Ascending aorta (tissue), 2 donors: ENCODE measurements at regions not wholly inside any gene's neighbourhood (a gene's known extent, or its start where the extent isn't known, plus 50 kb on each side); places are given as distances from the start of the nearest gene placed in this dataset.

Experiments
- DNase-seq, 2 donors: peaks; one replicate each; pipeline ENCODE4 v3.0.0-alpha.2; 2019; ENCODE audit warnings: low spot score in 2 of 2
- H3K27ac ChIP-seq, 2 donors: fragments of 200-600 bp; sonication (generic); one replicate each; pipeline ENCODE4 v1.5.1; 2016 to 2017; ENCODE audit warnings: mild to moderate bottlenecking in 1 of 2
- H3K27me3 ChIP-seq: fragments of 200-600 bp; sonication (generic); one replicate; pipeline ENCODE4 v1.5.1; 2017
- H3K36me3 ChIP-seq, 2 donors: fragments of 200-600 bp; sonication (generic); one replicate each; pipeline ENCODE4 v1.5.1; 2016
- H3K4me1 ChIP-seq, 2 donors: fragments of 200-600 bp; sonication (generic); one replicate each; pipeline ENCODE4 v1.5.1; 2016 to 2017; ENCODE audit warnings: mild to moderate bottlenecking in 1 of 2
- H3K4me3 ChIP-seq, 2 donors: fragments of 200-600 bp; sonication (generic); one replicate each; pipeline ENCODE4 v1.5.1; 2016 to 2017; ENCODE audit warnings: mild to moderate bottlenecking in 1 of 2
- H3K9me3 ChIP-seq, 2 donors: fragments of 200-600 bp; sonication (generic); one replicate each; pipeline ENCODE4 v1.5.1; 2016
- intact Hi-C: fragments of 100-400 bp; cut with DNase I; formaldehyde crosslinking; loops from one replicate; pipeline ENCODE4 v1.15.1; 2023
- TF ChIP-seq, protein P1 (sequence below), 3 experiments: fragments of 200-600 bp in 2 of 3; fragments of 450-650 bp in 1 of 3; sonication (generic) in 2 of 3; IDR thresholded peaks; one replicate each; pipeline ENCODE4 v1.5.1; 2016 to 2019; ENCODE audit warnings: antibody characterized with exemption in 3 of 3, mild to moderate bottlenecking in 1 of 3, moderate library complexity in 1 of 3

DNA sequence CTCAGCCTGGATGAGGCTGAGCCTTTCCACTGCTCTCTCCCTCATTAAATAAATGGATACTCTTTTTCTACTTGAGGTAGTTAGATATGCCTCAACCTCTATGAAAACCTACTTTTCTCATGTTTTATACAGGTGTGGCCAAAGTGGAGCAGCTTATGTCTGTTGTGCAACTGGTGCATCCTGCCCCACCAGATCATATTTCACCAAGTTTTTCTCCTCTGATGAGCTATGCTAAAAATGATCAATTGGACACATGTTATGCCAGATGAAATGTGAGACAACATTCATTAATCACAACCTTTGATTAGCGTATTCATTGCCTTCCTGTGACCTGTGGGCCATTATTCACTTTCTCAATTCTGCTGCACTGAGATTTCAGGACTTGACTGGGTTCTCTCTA, 106.9 kb upstream of the NEDD9 start:
- no peak overlapping the region for H3K4me3 ChIP-seq
- DNase-seq = no peak

DNA sequence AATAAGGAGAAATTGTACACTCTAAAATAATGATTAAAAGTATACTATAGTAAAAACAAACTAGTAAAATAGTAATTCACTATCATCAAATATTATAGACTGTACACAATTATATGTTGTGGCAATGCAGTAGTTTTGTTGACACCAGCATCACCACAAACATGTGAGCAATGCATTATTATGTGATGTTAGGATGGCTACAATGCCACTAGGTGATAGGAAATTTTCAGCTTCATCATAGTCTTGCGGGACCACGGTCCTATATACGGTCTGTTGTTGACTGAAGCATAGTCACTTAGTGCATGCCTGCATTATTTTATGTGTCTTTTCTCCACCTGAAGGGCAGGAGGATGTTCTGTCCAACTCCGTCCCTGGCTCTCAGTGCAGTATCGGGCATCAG, 104.8 kb upstream of the NEDD9 start:
- TF ChIP-seq, protein P1, sequence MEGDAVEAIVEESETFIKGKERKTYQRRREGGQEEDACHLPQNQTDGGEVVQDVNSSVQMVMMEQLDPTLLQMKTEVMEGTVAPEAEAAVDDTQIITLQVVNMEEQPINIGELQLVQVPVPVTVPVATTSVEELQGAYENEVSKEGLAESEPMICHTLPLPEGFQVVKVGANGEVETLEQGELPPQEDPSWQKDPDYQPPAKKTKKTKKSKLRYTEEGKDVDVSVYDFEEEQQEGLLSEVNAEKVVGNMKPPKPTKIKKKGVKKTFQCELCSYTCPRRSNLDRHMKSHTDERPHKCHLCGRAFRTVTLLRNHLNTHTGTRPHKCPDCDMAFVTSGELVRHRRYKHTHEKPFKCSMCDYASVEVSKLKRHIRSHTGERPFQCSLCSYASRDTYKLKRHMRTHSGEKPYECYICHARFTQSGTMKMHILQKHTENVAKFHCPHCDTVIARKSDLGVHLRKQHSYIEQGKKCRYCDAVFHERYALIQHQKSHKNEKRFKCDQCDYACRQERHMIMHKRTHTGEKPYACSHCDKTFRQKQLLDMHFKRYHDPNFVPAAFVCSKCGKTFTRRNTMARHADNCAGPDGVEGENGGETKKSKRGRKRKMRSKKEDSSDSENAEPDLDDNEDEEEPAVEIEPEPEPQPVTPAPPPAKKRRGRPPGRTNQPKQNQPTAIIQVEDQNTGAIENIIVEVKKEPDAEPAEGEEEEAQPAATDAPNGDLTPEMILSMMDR (IDR thresholded peaks at IDR 0.05) = no peak
- Histone ChIP-seq H3K27ac (no peak overlapping the region), H3K9me3 (peaks cover 0 to 6% of the 10 kb centered on the region in 2 donors)

More for the DNA sequence above, 106.9 kb upstream of the NEDD9 start:
- intact Hi-C loops = no loop called here
- Histone ChIP-seq H3K36me3 (no peaks in the 10 kb centered on the region), H3K4me1 (no peaks in the 10 kb centered on the region), H3K27ac (no peak overlapping the region), H3K27me3 (no peaks in the 10 kb centered on the region), H3K9me3 (peaks cover 0 to 6% of the 10 kb centered on the region in 2 donors)
- TF ChIP-seq, protein P1 (IDR thresholded peaks at IDR 0.05) = no peak

DNA sequence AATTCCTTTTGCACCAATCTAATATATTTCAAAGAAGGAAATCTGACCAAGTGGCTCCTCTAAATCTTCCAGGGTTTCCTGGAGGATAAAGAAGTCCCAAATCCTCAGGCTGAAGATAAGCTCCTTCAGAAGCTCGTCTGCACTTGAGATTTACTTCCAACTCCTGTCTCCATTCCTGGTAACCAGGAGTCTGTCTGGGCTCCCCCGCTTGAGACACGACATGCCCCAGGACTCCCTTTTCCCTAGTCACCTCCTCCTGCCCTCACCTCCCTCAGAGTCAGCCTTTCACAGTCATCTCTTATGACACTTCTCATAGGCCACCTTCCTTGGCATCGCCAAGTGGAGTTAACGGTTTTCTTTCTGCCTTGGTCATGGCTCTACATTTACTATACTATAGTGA, 103.4 kb upstream of the NEDD9 start:
- Histone ChIP-seq H3K27ac (no peak overlapping the region), H3K4me3 (no peak overlapping the region), H3K27me3 (no peaks in the 10 kb centered on the region), H3K9me3 (no peaks in the 10 kb centered on the region), H3K4me1 (no peaks in the 10 kb centered on the region), H3K36me3 (no peaks in the 10 kb centered on the region)
- TF ChIP-seq, protein P1 (IDR thresholded peaks at IDR 0.05) = no peak
- intact Hi-C loops = no loop called here
- no peak for DNase-seq

More for the DNA sequence above, 104.8 kb upstream of the NEDD9 start:
- intact Hi-C loops = no loop called here
- Histone ChIP-seq H3K4me3 (no peak overlapping the region), H3K4me1 (no peaks in the 10 kb centered on the region), H3K27me3 (no peaks in the 10 kb centered on the region), H3K36me3 (no peaks in the 10 kb centered on the region)
- no peak for DNase-seq

DNA sequence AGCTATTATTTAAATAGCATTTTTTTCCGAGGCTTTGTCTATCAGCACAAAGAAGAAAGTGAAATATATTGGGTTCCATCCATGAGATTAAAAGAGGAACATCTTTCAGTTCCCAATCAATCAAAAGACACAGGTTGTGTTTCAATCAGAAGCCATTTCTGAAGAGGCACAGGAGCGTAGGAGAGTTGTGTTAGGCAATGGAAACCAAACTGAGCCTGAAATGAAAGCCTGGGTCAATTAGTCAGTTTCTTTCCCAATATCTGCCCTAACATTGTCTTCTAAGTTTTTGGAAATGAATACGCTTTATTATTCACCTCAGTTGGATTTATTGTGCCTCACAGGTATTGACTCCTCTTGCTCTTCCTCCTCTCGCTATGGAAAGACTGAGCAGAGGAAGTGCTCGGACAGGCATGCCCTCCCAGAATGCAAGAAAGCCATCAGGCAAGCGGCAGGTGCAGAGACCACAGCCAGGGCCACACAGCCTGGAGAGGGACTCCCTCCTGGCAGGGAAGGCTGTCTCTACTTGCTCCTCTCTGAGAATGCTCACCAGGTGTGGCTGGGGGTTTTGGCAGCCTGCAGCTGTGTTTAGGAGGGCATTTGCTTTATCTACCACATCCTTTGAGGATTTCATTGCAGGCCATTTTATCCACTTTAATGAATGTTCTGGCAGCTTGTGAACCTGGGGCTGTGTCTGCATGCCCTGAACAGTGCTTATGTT, 100.8 kb upstream of the NEDD9 start:
- TF ChIP-seq, protein P1 (IDR thresholded peaks at IDR 0.05) = no peak
- H3K4me3 ChIP-seq = no peak overlapping the region
- no peak for DNase-seq
- no peaks in the 10 kb centered on the region for H3K36me3 ChIP-seq
- intact Hi-C loops = no loop called here
- no peak overlapping the region for H3K27ac ChIP-seq
- H3K4me1 ChIP-seq = peaks cover 0 to 5% of the 10 kb centered on the region in 2 donors
- H3K27me3 ChIP-seq = no peaks in the 10 kb centered on the region
- no peaks in the 10 kb centered on the region for H3K9me3 ChIP-seq

DNA sequence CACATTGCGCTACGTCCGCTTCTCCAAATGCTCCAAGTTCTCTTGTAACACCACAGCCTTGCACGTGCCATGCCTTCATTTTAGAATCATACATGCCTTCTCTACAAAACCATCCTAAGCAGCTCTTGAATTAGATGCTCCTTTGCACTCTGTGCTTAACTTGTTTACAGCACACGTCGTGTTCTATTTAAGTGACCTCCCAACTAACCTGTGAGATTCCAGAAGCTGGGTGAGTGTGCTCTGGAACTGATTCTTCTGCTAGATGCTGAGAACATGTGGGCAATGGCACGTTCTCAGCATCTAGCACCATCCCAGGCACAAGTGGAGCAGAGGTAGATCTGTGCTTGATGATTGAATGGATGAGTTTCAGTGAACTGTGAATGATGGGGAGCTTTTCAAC, 100.0 kb upstream of the NEDD9 start:
- no peak overlapping the region for H3K4me3 ChIP-seq
- no peak for DNase-seq
- H3K4me1 ChIP-seq = peaks cover 0 to 5% of the 10 kb centered on the region in 2 donors
- no peaks in the 10 kb centered on the region for H3K27me3 ChIP-seq
- no peak overlapping the region for H3K27ac ChIP-seq
- no peaks in the 10 kb centered on the region for H3K36me3 ChIP-seq
- H3K9me3 ChIP-seq = no peaks in the 10 kb centered on the region
- intact Hi-C loops = no loop called here
- TF ChIP-seq, protein P1 (IDR thresholded peaks at IDR 0.05) = no peak
